ENCODE measurements at regions not wholly inside any gene's neighbourhood (a gene's known extent, or its start where the extent isn't known, plus 50 kb on each side); places are given as distances from the start of the nearest gene placed in this dataset.

DNA sequence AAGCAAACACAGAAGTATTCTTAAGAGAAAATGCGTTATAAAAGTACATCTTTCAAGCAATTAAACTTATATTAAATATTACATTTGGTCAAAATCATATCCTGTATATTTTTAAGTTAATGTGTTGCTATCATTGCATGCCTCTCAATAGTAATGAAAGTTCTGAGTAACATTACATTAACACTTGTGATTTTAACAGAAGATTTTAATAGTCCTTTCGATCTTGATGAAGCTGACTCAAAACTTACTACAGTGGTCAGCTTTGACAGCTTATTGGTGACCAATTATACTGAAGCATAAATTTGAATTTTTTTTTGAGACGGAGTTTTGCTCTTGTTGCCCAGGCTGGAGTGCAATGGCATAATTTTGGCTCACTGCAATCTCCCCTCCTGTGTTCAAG, 303.3 kb downstream of the GALR1 start:
- ChIA-PET CTCF (no interaction called here), POLR2A (no interaction called here)
- no peak for DNase-seq (ENCODE audit: low read depth)
- TF ChIP-seq, protein P1, sequence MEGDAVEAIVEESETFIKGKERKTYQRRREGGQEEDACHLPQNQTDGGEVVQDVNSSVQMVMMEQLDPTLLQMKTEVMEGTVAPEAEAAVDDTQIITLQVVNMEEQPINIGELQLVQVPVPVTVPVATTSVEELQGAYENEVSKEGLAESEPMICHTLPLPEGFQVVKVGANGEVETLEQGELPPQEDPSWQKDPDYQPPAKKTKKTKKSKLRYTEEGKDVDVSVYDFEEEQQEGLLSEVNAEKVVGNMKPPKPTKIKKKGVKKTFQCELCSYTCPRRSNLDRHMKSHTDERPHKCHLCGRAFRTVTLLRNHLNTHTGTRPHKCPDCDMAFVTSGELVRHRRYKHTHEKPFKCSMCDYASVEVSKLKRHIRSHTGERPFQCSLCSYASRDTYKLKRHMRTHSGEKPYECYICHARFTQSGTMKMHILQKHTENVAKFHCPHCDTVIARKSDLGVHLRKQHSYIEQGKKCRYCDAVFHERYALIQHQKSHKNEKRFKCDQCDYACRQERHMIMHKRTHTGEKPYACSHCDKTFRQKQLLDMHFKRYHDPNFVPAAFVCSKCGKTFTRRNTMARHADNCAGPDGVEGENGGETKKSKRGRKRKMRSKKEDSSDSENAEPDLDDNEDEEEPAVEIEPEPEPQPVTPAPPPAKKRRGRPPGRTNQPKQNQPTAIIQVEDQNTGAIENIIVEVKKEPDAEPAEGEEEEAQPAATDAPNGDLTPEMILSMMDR (IDR thresholded peaks at IDR 0.05; ENCODE audit: insufficient read depth, low read depth, low read length), result no peak
- Histone ChIP-seq H3K27me3 (ENCODE audit: control insufficient read depth, insufficient read depth, low read length) (no peaks in the 10 kb centered on the region), H3K4me3 (ENCODE audit: low read depth, low read length) (no peak overlapping the region), H3K36me3 (ENCODE audit: control insufficient read depth, insufficient read depth, low read length) (no peaks in the 10 kb centered on the region)

DNA sequence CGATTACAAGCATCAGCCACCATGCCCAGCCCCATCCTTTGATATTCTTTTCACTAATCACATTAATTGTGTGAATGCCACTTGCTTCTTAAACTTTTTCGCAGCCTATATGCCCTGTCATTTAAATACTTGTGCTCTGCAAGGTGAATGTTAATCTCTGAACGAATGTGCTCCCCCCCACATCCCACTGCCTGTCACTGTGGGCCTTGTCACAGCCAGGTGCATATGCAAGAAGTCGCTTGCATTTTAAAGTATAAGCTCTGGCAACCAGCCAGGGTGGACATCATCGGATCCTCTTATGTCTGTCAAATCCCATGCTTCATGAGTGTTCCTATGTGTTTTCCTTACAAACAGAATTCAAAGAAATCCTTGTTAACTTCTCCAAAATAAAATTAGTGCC, 304.4 kb downstream of the GALR1 start:
- H3K27me3 ChIP-seq (ENCODE audit: control insufficient read depth, insufficient read depth, low read length), result no peaks in the 10 kb centered on the region
- TF ChIP-seq, protein P1 (IDR thresholded peaks at IDR 0.05; ENCODE audit: insufficient read depth, low read depth, low read length), result no peak
- ChIA-PET POLR2A (no interaction called here), CTCF (no interaction called here)
- no peak for DNase-seq (ENCODE audit: low read depth)
- H3K4me3 ChIP-seq (ENCODE audit: low read depth, low read length), result no peak overlapping the region
- no peaks in the 10 kb centered on the region for H3K36me3 ChIP-seq (ENCODE audit: control insufficient read depth, insufficient read depth, low read length)

DNA sequence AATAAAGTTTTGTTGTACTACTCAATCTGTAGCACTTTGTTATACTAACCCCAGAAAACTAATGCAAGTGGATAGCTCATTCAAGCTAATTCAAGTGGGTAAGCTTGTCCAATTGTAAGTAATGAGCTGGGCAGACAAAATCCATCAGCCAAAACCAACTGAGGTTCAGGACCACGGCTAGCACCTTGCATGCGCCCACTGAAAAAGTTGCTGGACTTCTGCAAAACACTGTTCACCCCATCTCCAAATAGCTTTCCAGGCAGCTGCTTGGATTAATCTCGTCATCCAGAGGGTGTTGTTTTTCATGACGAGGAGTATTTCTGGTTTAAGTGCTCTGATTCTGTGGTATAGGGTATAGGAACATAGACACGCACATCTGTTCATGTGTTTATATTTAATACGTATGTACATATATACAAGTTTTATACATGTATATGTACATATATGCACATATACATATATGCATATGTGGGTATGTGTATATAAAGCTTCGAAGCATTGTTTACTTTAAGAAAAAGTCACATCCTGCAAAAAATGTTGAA, 307.5 kb downstream of the GALR1 start:
- CTCF ChIA-PET, result no interaction called here
- POLR2A ChIA-PET, result no interaction called here
- no peak overlapping the region for H3K4me3 ChIP-seq (ENCODE audit: low read depth, low read length)
- no peaks in the 10 kb centered on the region for H3K27me3 ChIP-seq (ENCODE audit: control insufficient read depth, insufficient read depth, low read length)
- TF ChIP-seq, protein P1 (IDR thresholded peaks at IDR 0.05; ENCODE audit: insufficient read depth, low read depth, low read length), result no peak
- DNase-seq (ENCODE audit: low read depth), result no peak
- no peaks in the 10 kb centered on the region for H3K36me3 ChIP-seq (ENCODE audit: control insufficient read depth, insufficient read depth, low read length)

DNA sequence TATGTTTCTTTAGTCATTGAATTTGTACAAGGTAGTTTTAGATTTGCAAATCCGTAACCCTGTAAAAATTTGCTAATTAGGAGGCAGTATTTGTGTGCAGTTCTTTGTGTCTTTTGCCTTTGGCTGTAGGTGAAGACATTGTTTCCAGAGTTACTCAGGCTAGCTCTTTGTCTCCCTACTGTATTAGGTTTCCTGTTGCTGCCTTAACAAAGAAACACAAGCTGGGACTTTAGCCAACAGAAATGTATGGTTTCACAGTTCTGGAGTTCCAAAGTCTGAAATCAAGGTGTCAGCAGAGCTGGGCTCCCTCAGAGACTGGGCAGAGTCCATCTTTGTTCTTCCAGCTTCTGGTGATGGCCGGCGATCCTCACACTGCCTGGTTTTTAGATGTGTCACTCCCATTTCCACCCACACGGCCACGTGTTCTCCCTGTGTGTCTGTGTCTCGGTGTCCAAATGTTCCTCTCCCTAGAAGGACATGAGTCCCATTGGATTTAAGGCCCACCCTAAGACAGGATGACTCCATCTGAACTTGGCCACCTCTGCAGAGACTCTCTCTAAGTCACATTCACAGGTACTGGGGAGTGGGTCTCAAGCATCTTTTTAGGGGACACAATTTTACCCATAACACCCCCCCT, 309.7 kb downstream of the GALR1 start:
- DNase-seq (ENCODE audit: low read depth), result no peak
- no peaks in the 10 kb centered on the region for H3K27me3 ChIP-seq (ENCODE audit: control insufficient read depth, insufficient read depth, low read length)
- H3K4me3 ChIP-seq (ENCODE audit: low read depth, low read length), result no peak overlapping the region
- POLR2A ChIA-PET, result no interaction called here
- CTCF ChIA-PET, result no interaction called here
- TF ChIP-seq, protein P1 (IDR thresholded peaks at IDR 0.05; ENCODE audit: insufficient read depth, low read depth, low read length), result no peak
- H3K36me3 ChIP-seq (ENCODE audit: control insufficient read depth, insufficient read depth, low read length), result no peaks in the 10 kb centered on the region

DNA sequence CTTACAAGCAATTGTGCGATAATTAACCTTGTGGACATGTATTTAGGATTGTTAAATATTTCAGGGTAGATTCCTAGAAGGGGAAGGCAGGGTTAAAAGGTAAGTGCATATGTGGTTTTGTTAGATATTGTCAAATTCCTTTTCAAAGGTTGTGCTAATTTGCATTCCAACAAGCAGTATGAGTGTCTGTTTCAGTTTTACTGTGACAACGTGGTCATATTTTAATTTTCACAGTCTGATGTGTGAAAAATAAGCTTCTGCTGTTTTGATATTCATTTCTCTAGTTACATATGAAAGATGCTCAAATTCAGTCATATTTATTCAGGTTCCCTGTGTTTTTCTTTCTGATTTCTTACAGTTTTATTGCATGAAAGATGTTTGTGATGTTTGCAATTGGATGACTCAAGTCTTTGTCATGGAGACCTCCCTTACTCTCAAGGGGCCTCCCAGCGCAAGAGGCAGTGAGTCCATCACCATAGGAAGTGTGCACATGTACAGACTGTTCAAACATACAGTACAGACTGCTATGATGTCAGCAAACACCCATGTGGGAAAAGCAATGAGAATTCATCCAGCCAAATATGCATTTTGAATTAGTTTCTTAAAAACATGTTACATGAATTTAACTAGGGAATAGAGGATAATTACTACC, 310.8 kb downstream of the GALR1 start:
- ChIA-PET POLR2A (no interaction called here), CTCF (no interaction called here)
- no peak for DNase-seq (ENCODE audit: low read depth)
- Histone ChIP-seq H3K36me3 (ENCODE audit: control insufficient read depth, insufficient read depth, low read length) (no peaks in the 10 kb centered on the region), H3K4me3 (ENCODE audit: low read depth, low read length) (no peak overlapping the region), H3K27me3 (ENCODE audit: control insufficient read depth, insufficient read depth, low read length) (no peaks in the 10 kb centered on the region)
- TF ChIP-seq, protein P1 (IDR thresholded peaks at IDR 0.05; ENCODE audit: insufficient read depth, low read depth, low read length), result no peak
